ENCODE measurements at regions not wholly inside any gene's neighbourhood (a gene's known extent, or its start where the extent isn't known, plus 50 kb on each side); places are given as distances from the start of the nearest gene placed in this dataset.

DNA sequence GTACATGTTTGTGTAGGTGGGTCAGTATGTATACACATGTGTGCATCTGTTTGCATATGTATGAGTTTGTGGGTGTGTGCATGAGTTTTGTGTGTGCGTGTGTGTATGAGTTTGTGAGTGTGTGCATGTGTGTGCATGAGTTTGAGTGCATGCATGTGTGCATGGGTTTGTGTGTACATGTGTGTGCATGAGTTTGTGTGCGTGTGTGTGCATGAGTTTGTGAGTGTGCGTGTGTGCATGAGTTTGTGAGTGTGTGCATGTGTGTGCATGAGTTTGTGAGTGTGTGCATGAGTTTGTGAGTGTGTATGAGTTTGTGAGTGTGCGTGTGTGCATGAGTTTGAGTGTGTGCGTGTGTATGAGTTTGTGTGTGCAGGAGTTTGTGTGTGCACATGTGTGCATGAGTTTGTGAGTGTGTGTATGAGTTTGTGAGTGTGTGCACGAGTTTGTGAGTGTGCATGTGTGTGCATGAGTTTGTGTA lies 61.5 kb downstream of the FZD10 start:
- Histone ChIP-seq H3K9me3 (no peaks in the 10 kb centered on the region), H3K27ac (no peak overlapping the region), H3K27me3 (peaks cover 0 to 10% of the 10 kb centered on the region in 2 donors), H3K4me1 (no peaks in the 10 kb centered on the region), H3K36me3 (no peaks in the 10 kb centered on the region), H3K4me3 (no peak overlapping the region)
- TF ChIP-seq POLR2A (IDR thresholded peaks at IDR 0.05) = no peak
- TF ChIP-seq, protein P1, sequence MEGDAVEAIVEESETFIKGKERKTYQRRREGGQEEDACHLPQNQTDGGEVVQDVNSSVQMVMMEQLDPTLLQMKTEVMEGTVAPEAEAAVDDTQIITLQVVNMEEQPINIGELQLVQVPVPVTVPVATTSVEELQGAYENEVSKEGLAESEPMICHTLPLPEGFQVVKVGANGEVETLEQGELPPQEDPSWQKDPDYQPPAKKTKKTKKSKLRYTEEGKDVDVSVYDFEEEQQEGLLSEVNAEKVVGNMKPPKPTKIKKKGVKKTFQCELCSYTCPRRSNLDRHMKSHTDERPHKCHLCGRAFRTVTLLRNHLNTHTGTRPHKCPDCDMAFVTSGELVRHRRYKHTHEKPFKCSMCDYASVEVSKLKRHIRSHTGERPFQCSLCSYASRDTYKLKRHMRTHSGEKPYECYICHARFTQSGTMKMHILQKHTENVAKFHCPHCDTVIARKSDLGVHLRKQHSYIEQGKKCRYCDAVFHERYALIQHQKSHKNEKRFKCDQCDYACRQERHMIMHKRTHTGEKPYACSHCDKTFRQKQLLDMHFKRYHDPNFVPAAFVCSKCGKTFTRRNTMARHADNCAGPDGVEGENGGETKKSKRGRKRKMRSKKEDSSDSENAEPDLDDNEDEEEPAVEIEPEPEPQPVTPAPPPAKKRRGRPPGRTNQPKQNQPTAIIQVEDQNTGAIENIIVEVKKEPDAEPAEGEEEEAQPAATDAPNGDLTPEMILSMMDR (IDR thresholded peaks at IDR 0.05) = no peak
- no peak for DNase-seq
- 61% methylated on average over 6 of the region's 6 CpGs for WGBS (ENCODE audit: insufficient coverage, low coverage, low lambda C conversion rate, missing lambda C conversion rate)
- ATAC-seq = no peak
- intact Hi-C loops (cut with DNase I) = no loop called here

- intact Hi-C loops (cut with DNase I) = no loop called here
- DNase-seq (no peak), ATAC-seq (no peak)
- Histone ChIP-seq H3K4me3 (no peak overlapping the region), H3K36me3 (no peaks in the 10 kb centered on the region), H3K27me3 (peaks cover 0 to 10% of the 10 kb centered on the region in 2 donors), H3K9me3 (no peaks in the 10 kb centered on the region), H3K27ac (no peak overlapping the region), H3K4me1 (no peaks in the 10 kb centered on the region)
- TF ChIP-seq POLR2A (IDR thresholded peaks at IDR 0.05) = no peak
- TF ChIP-seq, protein P1 (IDR thresholded peaks at IDR 0.05) = no peak
- WGBS (ENCODE audit: insufficient coverage, low coverage, low lambda C conversion rate, missing lambda C conversion rate) = 65% methylated on average over 9 of the region's 14 CpGs
Observed at GRCh38 chr12:130224613-130225012, 62.3 kb downstream of the FZD10 start.

GRCh38 chr12:130225347-130225746 lies 63.1 kb downstream of the FZD10 start:
- DNase-seq (no peak), ATAC-seq (no peak)
- intact Hi-C loops (cut with DNase I) = no loop called here
- Histone ChIP-seq H3K27me3 (peaks cover 0 to 10% of the 10 kb centered on the region in 2 donors), H3K27ac (no peak overlapping the region), H3K36me3 (no peaks in the 10 kb centered on the region), H3K4me3 (no peak overlapping the region), H3K4me1 (no peaks in the 10 kb centered on the region), H3K9me3 (no peaks in the 10 kb centered on the region)
- TF ChIP-seq, protein P1 (IDR thresholded peaks at IDR 0.05) = no peak
- no peak for TF ChIP-seq POLR2A (IDR thresholded peaks at IDR 0.05)
- 8% methylated on average over 5 of the region's 6 CpGs for WGBS (ENCODE audit: insufficient coverage, low coverage, low lambda C conversion rate, missing lambda C conversion rate)

GRCh38 chr12:130226126-130226525 lies 63.9 kb downstream of the FZD10 start:
- no peaks in the 10 kb centered on the region for H3K4me1 ChIP-seq
- TF ChIP-seq POLR2A (IDR thresholded peaks at IDR 0.05) = no peak
- TF ChIP-seq, protein P1 (IDR thresholded peaks at IDR 0.05) = no peak
- no peak for ATAC-seq
- H3K27me3 ChIP-seq = peaks cover 0 to 10% of the 10 kb centered on the region in 2 donors
- whole genome bisulfite sequencing (ENCODE audit: insufficient coverage, low coverage, low lambda C conversion rate, missing lambda C conversion rate) = 50% methylated on average over 10 of the region's 11 CpGs
- no peak overlapping the region for H3K27ac ChIP-seq
- intact Hi-C loops (cut with DNase I) = no loop called here
- H3K4me3 ChIP-seq = no peak overlapping the region
- no peaks in the 10 kb centered on the region for H3K36me3 ChIP-seq
- H3K9me3 ChIP-seq = no peaks in the 10 kb centered on the region
- DNase-seq = no peak

DNA sequence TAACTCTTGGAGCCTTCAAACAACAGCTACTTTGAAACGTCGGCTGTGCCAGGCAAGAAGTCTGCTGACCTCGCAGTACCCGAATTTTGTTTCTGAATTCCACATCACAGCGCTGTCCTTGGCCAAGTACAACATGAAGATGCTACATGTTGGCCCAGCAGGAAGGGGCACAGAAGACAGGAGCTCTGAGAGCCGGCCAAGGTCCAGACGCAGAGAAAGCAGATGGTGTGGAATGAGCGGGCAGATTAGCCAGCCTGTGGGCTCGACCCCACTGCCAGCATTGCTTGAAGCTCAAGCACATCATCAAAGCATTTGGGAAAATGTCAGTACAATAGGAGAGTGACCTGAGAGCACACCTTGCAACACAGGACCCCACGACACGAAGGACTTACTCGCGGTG lies 64.5 kb downstream of the FZD10 start:
- Histone ChIP-seq H3K27ac (no peak overlapping the region), H3K27me3 (peaks cover 0 to 10% of the 10 kb centered on the region in 2 donors), H3K4me1 (no peaks in the 10 kb centered on the region), H3K4me3 (no peak overlapping the region), H3K36me3 (no peaks in the 10 kb centered on the region), H3K9me3 (no peaks in the 10 kb centered on the region)
- WGBS (ENCODE audit: insufficient coverage, low coverage, low lambda C conversion rate, missing lambda C conversion rate) = 74% methylated on average over 6 of the region's 13 CpGs
- no peak for ATAC-seq
- TF ChIP-seq, protein P1 (IDR thresholded peaks at IDR 0.05) = no peak
- no peak for TF ChIP-seq POLR2A (IDR thresholded peaks at IDR 0.05)
- no peak for DNase-seq
- intact Hi-C loops (cut with DNase I) = no loop called here

Measured in right lobe of liver (tissue), 6 donors.